ENCODE measurements at regions not wholly inside any gene's neighbourhood (a gene's known extent, or its start where the extent isn't known, plus 50 kb on each side); places are given as distances from the start of the nearest gene placed in this dataset.

DNA sequence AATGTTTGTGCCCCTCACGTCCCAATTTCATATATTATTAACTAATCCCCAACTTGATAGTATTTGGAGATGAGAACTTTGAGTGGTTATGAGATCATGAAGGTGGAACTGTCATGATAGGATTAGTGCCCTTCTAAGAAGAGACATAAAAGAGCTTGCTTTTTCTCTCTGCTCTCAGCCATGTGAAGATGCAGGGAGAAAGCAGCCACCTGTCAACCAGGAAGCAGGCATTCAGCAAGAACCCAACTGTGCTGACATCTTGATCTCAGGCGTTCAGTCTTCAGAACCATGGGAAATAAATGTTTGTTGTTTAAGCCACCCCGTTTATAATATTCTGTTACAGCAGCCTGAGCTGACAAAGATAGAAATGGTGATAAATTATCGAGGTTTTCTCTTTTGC is 278.7 kb upstream of the KCNMB2 start:
- no peaks in the 10 kb centered on the region for H3K4me1 Mint-ChIP-seq (ENCODE audit: low read depth)
- DNase-seq: no peak

DNA sequence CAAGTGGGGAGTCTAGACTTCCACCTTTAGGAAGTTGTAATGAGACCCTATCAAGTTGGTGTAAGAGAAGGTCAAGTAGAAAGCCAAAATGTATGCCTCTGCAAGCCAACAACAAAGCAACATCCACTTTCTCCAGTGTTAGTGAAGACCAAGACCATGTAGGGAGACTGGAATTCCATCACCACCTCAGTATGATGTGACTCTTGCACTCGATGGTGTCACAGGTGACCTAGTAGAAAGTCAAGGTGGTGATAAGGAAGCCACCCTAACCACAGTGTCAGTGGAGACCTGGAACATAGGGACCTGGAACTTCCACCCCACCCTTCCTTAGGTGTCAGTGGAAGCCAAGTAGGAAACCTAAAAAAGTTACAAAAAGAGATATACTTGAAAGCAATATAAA is 278.1 kb upstream of the KCNMB2 start:
- Mint-ChIP-seq H3K4me1 (ENCODE audit: low read depth) (no peaks in the 10 kb centered on the region), H3K4me3 (no peak overlapping the region), H3K27me3 (ENCODE audit: low read depth) (no peaks in the 10 kb centered on the region), H3K36me3 (ENCODE audit: low read depth) (no peaks in the 10 kb centered on the region), H3K27ac (no peak overlapping the region), H3K9me3 (ENCODE audit: insufficient read depth) (no peaks in the 10 kb centered on the region)
- ChIA-PET POLR2A (no interaction called here), CTCF (no interaction called here)
- DNase-seq (no peak), ATAC-seq (no peak)

More for the DNA sequence above, 278.7 kb upstream of the KCNMB2 start:
- Mint-ChIP-seq H3K9me3 (ENCODE audit: insufficient read depth) (no peaks in the 10 kb centered on the region), H3K27ac (no peak overlapping the region), H3K36me3 (ENCODE audit: low read depth) (no peaks in the 10 kb centered on the region), H3K27me3 (ENCODE audit: low read depth) (no peaks in the 10 kb centered on the region), H3K4me3 (no peak overlapping the region)
- ChIA-PET POLR2A (no interaction called here), CTCF (no interaction called here)
- no peak for ATAC-seq

DNA sequence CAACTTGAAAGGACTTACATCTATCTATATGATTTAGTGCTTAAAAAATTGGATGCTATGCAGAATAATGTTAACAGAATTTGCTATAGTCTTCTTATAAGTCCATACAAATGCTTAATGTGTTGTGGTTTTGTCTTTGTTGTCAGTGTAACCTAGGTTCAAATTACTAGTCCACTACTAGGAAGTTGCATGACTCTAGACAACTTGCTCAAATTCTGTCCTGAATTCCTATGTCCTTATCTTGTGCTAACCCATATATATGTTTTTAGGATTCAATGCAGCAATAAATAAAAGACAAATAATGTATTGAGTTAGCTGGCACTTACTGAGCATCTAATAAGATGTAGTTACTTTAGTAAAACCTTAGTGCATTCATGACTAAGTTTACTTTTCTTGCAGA is 276.5 kb upstream of the KCNMB2 start:
- Mint-ChIP-seq H3K4me1 (ENCODE audit: low read depth) (no peaks in the 10 kb centered on the region), H3K4me3 (no peak overlapping the region), H3K27me3 (ENCODE audit: low read depth) (no peaks in the 10 kb centered on the region), H3K27ac (no peak overlapping the region), H3K9me3 (ENCODE audit: insufficient read depth) (no peaks in the 10 kb centered on the region), H3K36me3 (ENCODE audit: low read depth) (no peaks in the 10 kb centered on the region)
- CTCF ChIA-PET: no interaction called here
- POLR2A ChIA-PET: no interaction called here
- ATAC-seq: no peak
- no peak for DNase-seq

DNA sequence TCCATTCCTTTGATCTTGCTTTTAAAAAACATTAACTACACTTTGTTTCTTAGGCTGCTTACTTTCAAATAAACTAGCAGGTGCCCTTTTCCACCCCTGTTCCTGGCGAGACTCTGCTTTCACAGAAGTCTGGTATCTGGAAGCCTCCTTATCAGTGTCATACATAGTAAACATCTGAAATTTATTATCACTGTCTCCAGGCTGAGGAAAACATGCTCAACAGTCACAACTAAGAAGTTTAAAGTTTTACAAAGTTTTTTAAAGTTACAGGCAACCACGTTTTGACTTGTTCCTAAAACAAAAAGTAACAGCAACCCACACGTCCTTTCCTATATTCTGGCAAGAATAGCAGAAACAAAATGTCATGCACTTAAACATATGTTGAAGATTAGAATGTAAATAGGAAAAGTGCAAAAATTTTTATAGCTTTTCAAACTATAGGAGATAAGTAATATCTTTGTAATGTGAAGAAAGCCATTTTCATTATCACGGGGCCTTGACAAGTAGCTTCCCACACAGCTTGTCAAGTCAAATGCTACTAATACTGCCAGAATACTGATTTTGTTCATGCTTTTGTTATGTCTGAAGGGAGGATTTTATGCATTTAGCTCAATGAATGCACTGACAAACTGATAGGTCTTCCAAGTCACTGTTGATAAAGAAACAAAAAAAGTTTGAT is 275.2 kb upstream of the KCNMB2 start:
- Mint-ChIP-seq H3K4me3 (no peak overlapping the region), H3K36me3 (ENCODE audit: low read depth) (no peaks in the 10 kb centered on the region), H3K4me1 (ENCODE audit: low read depth) (no peaks in the 10 kb centered on the region), H3K9me3 (ENCODE audit: insufficient read depth) (no peaks in the 10 kb centered on the region), H3K27me3 (ENCODE audit: low read depth) (no peaks in the 10 kb centered on the region), H3K27ac (no peak overlapping the region)
- no peak for DNase-seq
- ChIA-PET CTCF (no interaction called here), POLR2A (no interaction called here)
- ATAC-seq: no peak

DNA sequence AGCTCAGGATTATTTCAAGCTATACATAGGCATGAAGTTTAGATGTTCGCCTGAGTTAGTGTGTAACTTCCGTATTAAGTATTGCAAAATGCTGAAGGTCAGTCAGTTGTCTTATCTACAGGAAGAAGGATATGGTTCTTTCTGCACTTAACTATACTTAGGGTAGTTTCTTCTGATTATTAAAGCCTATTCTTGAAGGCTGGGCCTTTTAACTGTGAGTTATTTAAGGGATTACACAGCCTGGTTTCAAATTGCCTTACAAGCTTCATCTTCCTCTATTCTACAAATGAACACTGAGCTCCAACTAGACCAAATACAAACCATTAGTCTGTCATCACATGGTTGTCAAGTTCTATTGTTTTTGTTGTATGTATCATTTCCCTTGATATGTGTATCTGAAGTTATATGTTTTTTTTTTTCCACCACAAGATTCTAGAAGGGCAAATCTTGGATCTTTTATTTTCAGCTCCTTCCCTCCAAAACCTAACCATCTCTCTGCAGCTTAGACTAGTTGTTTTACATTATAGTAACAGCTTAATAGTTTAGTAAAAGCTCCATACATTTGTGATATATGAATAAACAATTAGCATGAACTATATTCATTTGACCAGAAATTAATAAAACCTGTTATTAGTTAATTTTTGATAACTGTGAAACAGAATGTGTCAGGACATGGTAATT is 272.9 kb upstream of the KCNMB2 start:
- H3K27ac Mint-ChIP-seq: no peak overlapping the region
- ChIA-PET POLR2A (no interaction called here), CTCF (no interaction called here)
- H3K27me3 Mint-ChIP-seq (ENCODE audit: low read depth): no peaks in the 10 kb centered on the region
- DNase-seq: no peak
- H3K4me1 Mint-ChIP-seq (ENCODE audit: low read depth): no peaks in the 10 kb centered on the region
- no peaks in the 10 kb centered on the region for H3K9me3 Mint-ChIP-seq (ENCODE audit: insufficient read depth)
- ATAC-seq: no peak
- no peaks in the 10 kb centered on the region for H3K36me3 Mint-ChIP-seq (ENCODE audit: low read depth)
- no peak overlapping the region for H3K4me3 Mint-ChIP-seq

DNA sequence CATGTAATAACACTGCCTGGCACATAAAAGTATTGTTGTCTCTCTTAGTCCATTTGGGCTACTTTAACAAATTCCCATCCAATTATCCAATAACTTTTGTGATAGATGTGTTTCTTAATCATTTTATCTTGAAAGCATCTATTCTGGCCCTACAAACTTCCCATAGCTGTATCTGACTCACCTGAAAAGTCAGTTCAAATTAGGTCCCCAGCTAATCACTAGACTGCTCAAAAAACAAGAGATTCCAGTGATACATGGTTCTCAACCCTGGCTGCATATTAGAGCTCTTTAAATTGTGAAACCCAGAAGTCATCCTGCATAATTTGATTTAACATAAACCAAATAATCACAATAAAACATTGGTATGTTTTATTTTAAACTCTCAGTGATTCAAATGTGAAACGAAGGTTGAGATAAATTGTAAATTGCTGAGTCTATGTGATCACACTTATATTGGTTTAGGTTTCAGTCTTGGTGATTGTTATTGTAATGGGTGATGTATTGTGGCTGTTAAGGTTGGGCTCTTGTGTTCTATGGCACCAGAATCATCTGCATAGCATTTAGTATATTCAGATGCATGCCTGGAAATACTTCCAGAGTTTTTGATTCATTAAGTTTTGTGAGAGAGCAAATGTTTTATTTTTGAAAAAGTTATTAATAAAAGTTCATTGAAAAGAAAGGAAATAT is 268.9 kb upstream of the KCNMB2 start:
- ChIA-PET CTCF (no interaction called here), POLR2A (no interaction called here)
- no peaks in the 10 kb centered on the region for H3K27me3 Mint-ChIP-seq (ENCODE audit: low read depth)
- DNase-seq: no peak
- no peaks in the 10 kb centered on the region for H3K4me1 Mint-ChIP-seq (ENCODE audit: low read depth)
- no peaks in the 10 kb centered on the region for H3K9me3 Mint-ChIP-seq (ENCODE audit: insufficient read depth)
- no peak overlapping the region for H3K27ac Mint-ChIP-seq
- no peak for ATAC-seq
- no peaks in the 10 kb centered on the region for H3K36me3 Mint-ChIP-seq (ENCODE audit: low read depth)
- H3K4me3 Mint-ChIP-seq: no peak overlapping the region

DNA sequence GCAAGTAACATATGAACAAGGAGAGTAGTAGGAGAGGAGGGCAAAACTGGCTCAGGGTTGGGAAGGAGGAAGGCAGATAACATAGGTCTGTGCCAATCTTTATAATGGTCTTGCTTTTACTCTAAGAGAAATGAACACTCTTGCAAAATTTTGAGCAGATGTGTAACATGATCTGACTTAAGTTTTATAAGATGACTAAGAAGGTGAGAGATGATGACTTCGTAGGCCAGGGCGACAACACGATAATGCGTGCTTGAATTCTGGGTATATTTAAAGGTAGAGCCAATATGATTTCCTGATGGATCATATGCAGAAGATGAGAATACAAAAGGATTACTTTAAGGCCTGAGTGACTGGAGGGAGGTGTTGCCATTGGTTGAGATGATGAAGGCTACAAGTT is 265.4 kb upstream of the KCNMB2 start:
- CTCF ChIA-PET: no interaction called here

DNA sequence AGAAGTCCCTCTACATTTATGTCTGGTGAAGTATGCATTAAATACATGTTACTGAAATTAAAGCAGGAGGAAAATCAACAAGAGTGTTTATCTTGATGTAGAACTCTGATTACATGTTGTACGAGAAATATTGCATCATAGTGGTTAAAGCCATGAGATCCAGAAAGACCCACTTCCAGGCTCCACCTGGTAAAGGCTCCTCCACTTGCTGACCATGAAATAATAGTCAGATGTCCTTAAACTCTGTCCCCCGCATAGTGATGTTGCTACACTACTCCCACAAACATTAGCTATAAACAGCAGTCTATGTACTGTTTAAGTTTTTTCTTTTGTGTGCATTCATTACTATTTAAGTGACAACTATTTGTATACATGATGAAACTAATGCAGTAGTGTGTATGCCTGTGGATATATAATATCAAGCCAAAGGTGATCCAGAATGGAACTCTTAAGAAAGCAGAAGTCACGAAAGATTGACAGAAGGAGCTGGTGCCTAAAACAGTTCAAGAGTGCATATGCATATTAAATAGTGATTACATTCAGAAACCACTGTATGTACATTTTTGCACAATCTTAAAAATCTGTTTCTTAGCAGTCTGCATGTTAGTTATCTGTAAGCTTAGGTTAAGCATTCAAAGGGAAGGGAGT is 264.4 kb upstream of the KCNMB2 start:
- Mint-ChIP-seq H3K27me3 (ENCODE audit: low read depth) (no peaks in the 10 kb centered on the region), H3K4me3 (no peak overlapping the region), H3K9me3 (ENCODE audit: insufficient read depth) (no peaks in the 10 kb centered on the region), H3K4me1 (ENCODE audit: low read depth) (no peaks in the 10 kb centered on the region), H3K36me3 (ENCODE audit: low read depth) (no peaks in the 10 kb centered on the region), H3K27ac (no peak overlapping the region)
- no peak for ATAC-seq
- DNase-seq: no peak
- CTCF ChIA-PET: no interaction called here
- POLR2A ChIA-PET: no interaction called here

More for the DNA sequence above, 265.4 kb upstream of the KCNMB2 start:
- H3K27me3 Mint-ChIP-seq (ENCODE audit: low read depth): no peaks in the 10 kb centered on the region
- no peaks in the 10 kb centered on the region for H3K4me1 Mint-ChIP-seq (ENCODE audit: low read depth)
- no peaks in the 10 kb centered on the region for H3K9me3 Mint-ChIP-seq (ENCODE audit: insufficient read depth)
- no peak overlapping the region for H3K27ac Mint-ChIP-seq
- no peak overlapping the region for H3K4me3 Mint-ChIP-seq
- DNase-seq (no peak), ATAC-seq (no peak)
- no peaks in the 10 kb centered on the region for H3K36me3 Mint-ChIP-seq (ENCODE audit: low read depth)
- POLR2A ChIA-PET: no interaction called here

DNA sequence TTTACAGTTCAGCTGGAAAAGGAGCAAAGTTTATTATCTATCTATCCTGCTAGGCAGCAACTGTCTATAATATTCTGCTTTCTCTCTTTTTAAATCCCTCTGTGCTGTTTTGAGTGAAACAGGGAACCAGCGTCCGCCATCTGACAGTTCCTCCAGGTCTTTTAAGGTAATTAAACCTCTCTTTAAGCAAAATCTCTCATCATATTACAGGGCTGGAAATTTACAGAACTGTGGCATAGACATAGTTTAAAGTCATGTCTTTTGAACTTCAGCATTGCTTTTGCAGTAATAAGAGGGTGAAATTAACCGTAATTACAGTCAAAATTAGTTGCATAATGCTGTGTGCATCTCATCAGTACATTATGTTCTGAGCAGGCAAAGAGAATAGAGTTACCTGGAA is 263.4 kb upstream of the KCNMB2 start:
- POLR2A ChIA-PET: no interaction called here

DNA sequence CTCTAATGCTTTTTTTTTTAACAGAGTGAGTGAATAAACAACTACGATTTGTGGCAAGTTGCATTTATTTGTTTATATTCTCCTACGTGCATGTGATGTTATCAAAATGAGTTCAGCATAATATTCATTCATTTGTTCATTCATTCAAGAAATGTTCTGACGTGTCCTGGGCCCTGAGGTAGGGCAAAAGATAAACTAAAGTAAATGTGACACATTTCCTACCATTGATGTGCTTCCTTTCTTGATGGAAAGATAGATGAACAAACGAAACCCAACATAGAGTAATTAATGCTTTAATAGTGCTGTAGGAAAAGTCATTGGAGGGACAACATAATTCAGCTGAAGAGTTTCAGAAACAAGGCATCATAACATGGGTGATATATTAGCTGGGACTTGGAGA is 261.5 kb upstream of the KCNMB2 start:
- no peak overlapping the region for H3K27ac Mint-ChIP-seq
- ChIA-PET CTCF (no interaction called here), POLR2A (no interaction called here)
- DNase-seq: no peak
- no peaks in the 10 kb centered on the region for H3K27me3 Mint-ChIP-seq (ENCODE audit: low read depth)
- no peaks in the 10 kb centered on the region for H3K36me3 Mint-ChIP-seq (ENCODE audit: low read depth)
- H3K9me3 Mint-ChIP-seq (ENCODE audit: insufficient read depth): peaks cover 6% of the 10 kb centered on the region
- H3K4me3 Mint-ChIP-seq: no peak overlapping the region
- H3K4me1 Mint-ChIP-seq (ENCODE audit: low read depth): no peaks in the 10 kb centered on the region
- no peak for ATAC-seq

More for the DNA sequence above, 263.4 kb upstream of the KCNMB2 start:
- Mint-ChIP-seq H3K27me3 (ENCODE audit: low read depth) (no peaks in the 10 kb centered on the region), H3K27ac (no peak overlapping the region), H3K4me3 (no peak overlapping the region), H3K36me3 (ENCODE audit: low read depth) (no peaks in the 10 kb centered on the region), H3K4me1 (ENCODE audit: low read depth) (no peaks in the 10 kb centered on the region), H3K9me3 (ENCODE audit: insufficient read depth) (no peaks in the 10 kb centered on the region)
- DNase-seq (no peak), ATAC-seq (no peak)
- CTCF ChIA-PET: no interaction called here

DNA sequence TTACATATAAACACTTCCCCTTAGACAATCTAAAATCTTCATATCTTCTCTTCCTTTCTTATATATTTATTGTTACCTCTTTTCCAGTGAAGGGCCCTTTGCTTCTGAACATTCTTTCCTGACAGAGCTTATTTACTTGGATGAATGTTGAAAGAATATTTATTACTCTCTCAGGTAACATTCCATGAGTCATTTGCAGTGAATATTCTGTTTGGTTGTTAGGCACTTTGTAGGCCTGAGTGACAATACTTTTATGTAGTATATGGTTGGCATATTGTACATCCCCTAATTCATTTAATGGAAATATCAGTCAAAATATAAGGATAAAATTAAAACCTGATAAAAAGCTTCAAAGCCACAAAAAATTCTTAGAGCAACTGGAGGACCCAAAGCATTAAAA is 260.9 kb upstream of the KCNMB2 start:
- no peak for DNase-seq
- H3K4me3 Mint-ChIP-seq: no peak overlapping the region
- no peak for ATAC-seq
- H3K9me3 Mint-ChIP-seq (ENCODE audit: insufficient read depth): peaks cover 7% of the 10 kb centered on the region
- no peaks in the 10 kb centered on the region for H3K4me1 Mint-ChIP-seq (ENCODE audit: low read depth)
- POLR2A ChIA-PET: no interaction called here
- H3K36me3 Mint-ChIP-seq (ENCODE audit: low read depth): no peaks in the 10 kb centered on the region
- CTCF ChIA-PET: no interaction called here
- H3K27ac Mint-ChIP-seq: no peak overlapping the region
- no peaks in the 10 kb centered on the region for H3K27me3 Mint-ChIP-seq (ENCODE audit: low read depth)

DNA sequence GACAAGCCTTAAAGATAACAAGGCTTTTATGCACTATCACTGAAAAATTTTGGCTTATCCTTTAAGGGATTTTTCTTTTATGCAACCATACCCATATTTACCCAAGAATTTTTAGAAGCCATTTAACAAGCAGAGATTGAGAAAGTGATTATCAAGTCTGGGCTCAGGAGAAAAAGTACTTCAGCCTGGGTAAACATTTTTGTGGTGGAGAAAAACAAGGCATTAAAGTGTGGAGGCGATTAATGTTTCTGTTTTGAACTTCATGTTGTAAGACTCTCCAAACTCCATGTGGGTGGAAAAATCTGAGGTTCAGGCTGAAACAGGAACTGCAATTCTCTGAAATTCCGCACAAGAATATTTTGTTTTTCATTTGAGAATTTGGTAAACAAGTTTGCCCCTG is 260.4 kb upstream of the KCNMB2 start:
- H3K4me1 Mint-ChIP-seq (ENCODE audit: low read depth): no peaks in the 10 kb centered on the region
- peaks cover 7% of the 10 kb centered on the region for H3K9me3 Mint-ChIP-seq (ENCODE audit: insufficient read depth)
- CTCF ChIA-PET: no interaction called here
- POLR2A ChIA-PET: no interaction called here
- H3K36me3 Mint-ChIP-seq (ENCODE audit: low read depth): no peaks in the 10 kb centered on the region
- H3K27me3 Mint-ChIP-seq (ENCODE audit: low read depth): no peaks in the 10 kb centered on the region
- ATAC-seq (no peak), DNase-seq (no peak)
- H3K27ac Mint-ChIP-seq: no peak overlapping the region
- H3K4me3 Mint-ChIP-seq: no peak overlapping the region
